Colonic mucosa (tissue), 4 donors: ENCODE measurements at regions not wholly inside any gene's neighbourhood (a gene's known extent, or its start where the extent isn't known, plus 50 kb on each side); places are given as distances from the start of the nearest gene placed in this dataset.

Source experiments
- DNase-seq: peaks from one replicate; pipeline ENCODE4 v3.0.0-alpha.2; 2020
- H3K27ac ChIP-seq: fragments of 200-600 bp; one replicate; pipeline ENCODE4 v1.8.0; 2021
- H3K27me3 ChIP-seq: fragments of 200-600 bp; one replicate; pipeline ENCODE4 v1.8.0; 2021
- H3K36me3 ChIP-seq: fragments of 200-600 bp; one replicate; pipeline ENCODE4 v1.8.0; 2021
- H3K4me1 ChIP-seq: fragments of 200-600 bp; one replicate; pipeline ENCODE4 v1.8.0; 2021; ENCODE audit warnings: mild to moderate bottlenecking
- H3K4me3 ChIP-seq: fragments of 200-600 bp; one replicate; pipeline ENCODE4 v1.8.0; 2021
- H3K9ac ChIP-seq, 2 donors: one replicate each; pipeline ENCODE4 v1.7.0; 2013; ENCODE audit warnings: control low read depth in 2 of 2, low read depth in 2 of 2, low read length in 2 of 2
- H3K9me3 ChIP-seq: fragments of 200-600 bp; one replicate; pipeline ENCODE4 v1.8.0; 2021
- CTCF ChIP-seq: fragments of 200-600 bp; IDR thresholded peaks from one replicate; pipeline ENCODE4 v1.8.0; 2022; ENCODE audit warnings: antibody characterized with exemption, mild to moderate bottlenecking
- intact Hi-C: fragments of 100-400 bp; cut with DNase I; formaldehyde crosslinking; loops from one replicate; pipeline ENCODE4 v1.14.1; 2022
- donor health status: healthy.
- donor health status: DM: no; HTN: no; CAD: no.
- donor health status: DM: no; HTN: no; CAD: no.

GRCh38 chr6:97644353-97644752 lies 361.3 kb upstream of the MMS22L start:
- H3K9me3 ChIP-seq: no peaks in the 10 kb centered on the region
- no peak for DNase-seq
- no peaks in the 10 kb centered on the region for H3K36me3 ChIP-seq
- no peak overlapping the region for H3K4me3 ChIP-seq
- no peak for TF ChIP-seq CTCF
- no peaks in the 10 kb centered on the region for H3K4me1 ChIP-seq
- no peak overlapping the region for H3K27ac ChIP-seq
- no peaks in the 10 kb centered on the region for H3K27me3 ChIP-seq
- intact Hi-C loops: no loop called here
- H3K9ac ChIP-seq: no peak overlapping the region

GRCh38 chr6:97645757-97646156 lies 362.7 kb upstream of the MMS22L start:
- DNase-seq: no peak
- intact Hi-C loops: no loop called here
- H3K4me1 ChIP-seq: no peaks in the 10 kb centered on the region
- no peak overlapping the region for H3K27ac ChIP-seq
- H3K27me3 ChIP-seq: no peaks in the 10 kb centered on the region
- H3K9me3 ChIP-seq: no peaks in the 10 kb centered on the region
- no peak overlapping the region for H3K4me3 ChIP-seq
- TF ChIP-seq CTCF: no peak
- H3K9ac ChIP-seq: no peak overlapping the region
- no peaks in the 10 kb centered on the region for H3K36me3 ChIP-seq

- intact Hi-C loops: no loop called here
- no peak overlapping the region for H3K9ac ChIP-seq
- no peaks in the 10 kb centered on the region for H3K4me1 ChIP-seq
- H3K27me3 ChIP-seq: no peaks in the 10 kb centered on the region
- no peaks in the 10 kb centered on the region for H3K9me3 ChIP-seq
- H3K4me3 ChIP-seq: no peak overlapping the region
- H3K36me3 ChIP-seq: no peaks in the 10 kb centered on the region
- no peak for TF ChIP-seq CTCF
- no peak overlapping the region for H3K27ac ChIP-seq
- no peak for DNase-seq
Measured at GRCh38 chr6:97653076-97653475, 370.1 kb upstream of the MMS22L start.

GRCh38 chr6:97653517-97653916 lies 370.5 kb upstream of the MMS22L start:
- Histone ChIP-seq H3K9me3 (no peaks in the 10 kb centered on the region), H3K4me3 (no peak overlapping the region), H3K27ac (no peak overlapping the region), H3K9ac (no peak overlapping the region), H3K4me1 (no peaks in the 10 kb centered on the region), H3K36me3 (no peaks in the 10 kb centered on the region), H3K27me3 (no peaks in the 10 kb centered on the region)
- intact Hi-C loops: no loop called here
- TF ChIP-seq CTCF: no peak
- DNase-seq: no peak

- no peak for DNase-seq
- Histone ChIP-seq H3K27ac (no peak overlapping the region), H3K9ac (no peak overlapping the region), H3K36me3 (no peaks in the 10 kb centered on the region), H3K4me1 (no peaks in the 10 kb centered on the region), H3K9me3 (no peaks in the 10 kb centered on the region), H3K27me3 (no peaks in the 10 kb centered on the region), H3K4me3 (no peak overlapping the region)
- intact Hi-C loops: no loop called here
- no peak for TF ChIP-seq CTCF
Measured at GRCh38 chr6:97654674-97655073, 371.7 kb upstream of the MMS22L start.

GRCh38 chr6:97656236-97656635 lies 373.2 kb upstream of the MMS22L start:
- Histone ChIP-seq H3K9ac (no peak overlapping the region), H3K4me3 (no peak overlapping the region), H3K36me3 (no peaks in the 10 kb centered on the region), H3K27me3 (no peaks in the 10 kb centered on the region), H3K9me3 (no peaks in the 10 kb centered on the region), H3K27ac (no peak overlapping the region), H3K4me1 (no peaks in the 10 kb centered on the region)
- intact Hi-C loops: no loop called here
- no peak for DNase-seq
- TF ChIP-seq CTCF: no peak
